ENCODE measurements at regions not wholly inside any gene's neighbourhood (a gene's known extent, or its start where the extent isn't known, plus 50 kb on each side); places are given as distances from the start of the nearest gene placed in this dataset.
"Not testable (repeated sequence)": the region's sequence is repeated elsewhere in the genome, so short reads cannot be mapped to it uniquely, and the experiment has no call there.

- intact Hi-C loops (cut with micrococcal nuclease), result no loop called here
Observed at GRCh38 chr13:82615043-82615442, 1267.2 kb downstream of the SLITRK1 start.

GRCh38 chr13:82614086-82614485, 1268.2 kb downstream of the SLITRK1 start:
- intact Hi-C loops (cut with micrococcal nuclease), result no loop called here

GRCh38 chr13:82606008-82606407, 1276.3 kb downstream of the SLITRK1 start:
- intact Hi-C loops (cut with micrococcal nuclease), result no loop called here

- intact Hi-C loops (cut with micrococcal nuclease), result no loop called here
Observed at GRCh38 chr13:82597747-82598146, 1284.5 kb downstream of the SLITRK1 start.

- intact Hi-C loops (cut with micrococcal nuclease), result no loop called here
Observed at GRCh38 chr13:82593239-82593638, 1289.0 kb downstream of the SLITRK1 start.

DNA sequence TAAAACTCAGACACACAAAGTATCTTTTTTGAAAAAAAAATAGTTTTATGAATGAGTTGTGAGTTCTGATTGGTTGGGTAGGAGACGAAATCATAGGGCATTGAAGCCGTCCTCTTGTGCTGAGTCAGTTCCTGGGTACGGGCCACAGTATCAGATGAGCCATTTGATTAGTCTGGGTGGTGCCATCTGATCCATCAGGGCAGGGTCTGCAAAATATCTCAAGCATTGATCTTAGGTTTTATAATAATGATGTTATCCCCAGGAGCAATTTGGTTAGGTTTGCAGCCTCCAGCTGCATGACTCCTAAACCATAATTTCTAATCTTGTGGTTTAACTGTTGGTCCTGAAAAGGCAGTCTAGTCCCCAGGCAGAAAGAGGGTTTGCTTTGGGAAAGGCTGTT, 1310.6 kb downstream of the SLITRK1 start:
- intact Hi-C loops (cut with micrococcal nuclease), result no loop called here

DNA sequence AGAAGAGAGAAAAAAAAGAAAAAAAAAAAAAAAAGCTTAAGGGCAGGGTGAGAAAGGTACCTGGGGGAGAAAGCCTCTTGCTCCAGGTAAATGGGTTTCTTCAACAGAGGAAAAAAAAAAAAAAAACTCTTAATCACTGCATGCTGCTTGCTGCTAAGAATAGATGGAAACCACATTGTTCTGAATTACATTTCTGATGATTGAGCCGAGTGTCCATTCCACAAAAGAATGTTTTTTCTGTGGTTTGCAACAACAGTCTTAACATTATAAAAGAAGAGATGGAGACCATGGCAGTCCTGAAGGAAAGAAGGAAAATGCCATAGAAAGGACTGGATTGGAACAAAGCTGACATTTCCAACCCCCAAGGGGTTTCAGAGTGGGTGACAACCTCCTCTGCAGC, 1312.7 kb downstream of the SLITRK1 start:
- intact Hi-C loops (cut with micrococcal nuclease), result no loop called here

GRCh38 chr13:82566864-82567263, 1315.4 kb downstream of the SLITRK1 start:
- intact Hi-C loops (cut with micrococcal nuclease), result no loop called here

DNA sequence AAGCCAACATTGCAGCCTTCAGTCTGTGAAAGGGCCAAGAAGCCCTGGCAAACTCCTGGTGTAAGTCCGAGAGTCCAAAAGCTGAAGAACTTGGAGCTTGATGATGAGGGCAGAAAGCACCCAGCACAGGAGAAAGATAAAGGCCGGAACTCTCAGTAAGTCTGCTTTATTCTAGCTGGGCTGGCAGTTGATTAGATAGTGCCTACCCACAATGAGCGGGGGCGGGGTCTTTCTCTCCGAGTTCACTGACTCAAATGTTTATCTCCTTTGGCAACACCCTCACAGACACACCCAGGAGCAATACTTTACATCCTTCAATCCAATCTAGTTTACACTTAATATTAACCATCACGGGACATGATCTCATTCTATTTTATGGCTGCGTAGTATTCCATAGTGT, 1317.1 kb downstream of the SLITRK1 start:
- intact Hi-C loops (cut with micrococcal nuclease), result no loop called here

GRCh38 chr13:82560889-82561288, 1321.4 kb downstream of the SLITRK1 start:
- intact Hi-C loops (cut with micrococcal nuclease), result no loop called here

DNA sequence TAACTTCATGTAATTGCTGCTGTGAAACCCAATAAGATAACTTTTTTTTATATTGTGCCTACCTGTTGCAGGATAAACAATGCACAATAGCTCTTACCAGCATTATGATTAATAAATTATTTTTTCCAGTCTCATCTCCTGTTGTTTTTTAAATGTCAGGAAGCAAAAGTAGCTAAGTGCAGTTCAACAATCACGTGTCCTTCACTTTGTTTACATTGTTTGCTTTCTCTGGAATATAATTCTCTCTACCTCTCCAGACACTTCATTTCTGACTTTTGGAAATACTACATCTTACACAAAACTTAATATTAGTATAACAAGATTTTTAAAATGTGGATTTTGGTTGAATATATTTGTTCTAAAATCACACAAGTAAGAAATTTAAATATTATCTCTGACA, 1359.4 kb downstream of the SLITRK1 start:
- intact Hi-C loops (cut with micrococcal nuclease), result no loop called here

DNA sequence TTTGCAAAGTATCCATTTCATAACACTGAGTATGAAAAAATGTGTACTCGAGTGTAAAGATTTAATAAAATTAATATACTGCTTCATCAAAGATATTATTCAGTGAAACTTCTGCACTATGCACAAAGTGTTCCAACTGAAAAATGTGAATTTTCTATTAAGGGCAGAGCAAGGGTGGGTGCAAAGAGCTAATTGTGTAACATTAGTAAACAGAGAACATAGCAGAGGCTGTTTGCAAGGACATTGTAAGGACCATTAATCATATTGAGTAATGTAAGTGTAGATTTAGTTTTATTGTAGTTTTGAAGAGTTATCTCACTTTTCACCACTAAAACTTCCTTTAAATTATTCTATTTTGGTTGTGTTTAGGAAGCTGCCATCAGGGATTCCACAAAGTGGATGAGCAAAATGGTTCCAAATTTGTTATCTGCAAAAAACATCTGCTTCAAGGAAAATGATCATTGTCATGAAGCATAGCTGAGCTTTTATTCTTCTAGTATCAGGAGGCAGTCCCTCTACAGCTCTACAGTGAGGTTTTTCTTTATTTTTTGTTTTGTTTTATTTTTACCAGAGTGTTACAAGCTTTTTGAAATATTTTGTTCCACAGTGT, 1375.4 kb downstream of the SLITRK1 start:
- intact Hi-C loops (cut with micrococcal nuclease), result no loop called here

DNA sequence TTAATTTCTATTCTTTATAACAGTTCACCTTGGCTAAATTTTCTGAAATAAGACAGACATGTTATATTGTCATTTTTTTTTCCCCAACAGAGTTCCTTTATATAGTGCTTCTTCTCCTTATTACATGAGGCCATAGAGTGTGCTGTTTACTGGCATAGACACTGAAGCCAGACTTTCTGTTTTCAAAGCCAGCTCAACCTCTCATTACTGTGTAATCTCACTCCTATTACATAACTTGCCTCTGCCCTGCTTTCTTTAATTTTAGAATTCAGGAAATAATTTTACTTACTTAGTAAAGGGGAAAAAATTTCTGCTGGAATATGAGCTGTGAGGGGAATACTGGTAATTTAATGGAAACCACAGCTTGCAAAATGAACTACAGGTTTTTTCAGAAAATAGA, 1380.4 kb downstream of the SLITRK1 start:
- intact Hi-C loops (cut with micrococcal nuclease), result no loop called here

GRCh38 chr13:82480415-82480814, 1401.9 kb downstream of the SLITRK1 start:
- intact Hi-C loops (cut with micrococcal nuclease), result no loop called here

DNA sequence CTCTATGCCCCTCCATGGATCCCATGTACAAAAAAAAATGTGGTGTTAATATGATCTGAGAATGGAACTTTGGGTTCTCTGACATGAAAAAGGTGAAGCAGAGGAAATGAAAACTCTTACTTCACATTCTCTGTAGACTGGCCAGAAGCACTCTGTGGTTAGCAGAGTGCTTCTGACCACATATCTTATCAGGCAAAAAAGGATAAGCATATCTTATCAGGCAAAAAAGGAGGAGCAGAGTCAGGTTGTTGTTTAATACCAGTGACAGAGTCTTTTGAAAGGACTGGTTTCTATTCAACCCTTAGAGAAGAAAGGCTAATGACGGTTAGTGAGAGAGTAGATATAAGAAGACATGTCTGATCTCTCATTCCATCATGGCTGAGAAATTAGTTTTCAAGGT, 1404.8 kb downstream of the SLITRK1 start:
- intact Hi-C loops (cut with micrococcal nuclease), result no loop called here

DNA sequence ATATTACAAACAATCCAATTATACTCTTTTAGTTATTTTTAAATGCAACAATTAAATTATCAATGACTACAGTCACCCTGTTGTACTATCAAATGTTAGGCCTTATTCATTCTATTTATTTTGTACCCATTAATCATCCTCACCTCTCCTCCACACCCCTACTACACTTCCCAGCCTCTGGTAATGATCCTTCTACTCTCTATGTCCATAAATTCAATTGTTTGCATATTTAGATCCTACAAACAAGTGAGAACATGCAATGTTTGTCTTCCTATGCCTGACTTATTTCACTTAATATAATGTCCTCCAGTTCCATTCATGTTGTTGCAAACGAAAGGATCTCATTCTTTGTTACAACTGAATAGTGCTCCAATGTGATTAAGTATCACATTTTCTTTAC, 1414.6 kb downstream of the SLITRK1 start:
- intact Hi-C loops (cut with micrococcal nuclease), result no loop called here

DNA sequence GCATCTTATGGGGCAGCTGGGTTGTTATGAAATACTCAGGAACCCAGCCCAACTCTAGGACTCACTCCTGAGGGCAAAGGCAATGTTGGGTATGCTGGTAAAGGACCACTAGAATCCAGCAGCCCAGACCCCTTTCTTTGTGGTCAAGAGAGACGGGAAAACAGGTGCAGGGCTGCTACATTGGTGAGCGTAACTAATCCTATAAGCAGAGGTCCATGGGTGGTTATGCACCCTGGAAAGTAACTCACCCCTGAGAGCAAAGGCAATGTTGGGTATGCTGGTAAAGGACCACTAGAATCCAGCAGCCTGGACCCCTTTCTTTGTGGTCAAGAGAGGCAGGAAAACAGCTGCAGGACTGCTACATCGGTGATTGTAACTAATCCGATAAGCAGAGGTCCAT, 1422.7 kb downstream of the SLITRK1 start:
- intact Hi-C loops (cut with micrococcal nuclease), result not testable (repeated sequence)

DNA sequence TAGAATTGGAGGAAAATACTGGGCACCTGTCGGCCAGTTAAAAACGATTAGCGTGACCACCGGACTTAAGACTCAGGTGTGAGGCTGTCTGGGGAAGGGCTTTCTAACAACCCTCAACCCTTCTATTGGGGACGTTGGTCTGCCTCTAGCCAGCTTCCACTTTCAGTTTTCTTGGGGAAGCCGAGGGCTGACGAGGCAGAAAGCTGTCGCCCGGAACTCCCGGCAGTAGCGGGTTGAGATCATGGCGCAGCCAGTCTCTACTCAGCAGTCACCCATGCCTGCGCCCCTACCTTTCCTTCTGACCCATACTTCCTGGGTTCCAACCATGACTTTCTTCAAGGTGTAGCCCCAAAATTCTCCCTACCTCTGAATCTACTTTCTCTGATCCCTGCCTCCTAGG, 1424.1 kb downstream of the SLITRK1 start:
- intact Hi-C loops (cut with micrococcal nuclease), result no loop called here

- intact Hi-C loops (cut with micrococcal nuclease), result not testable (repeated sequence)
Observed at GRCh38 chr13:82457548-82457947, 1424.7 kb downstream of the SLITRK1 start.

GRCh38 chr13:82447416-82448077, 1434.7 kb downstream of the SLITRK1 start:
- intact Hi-C loops (cut with micrococcal nuclease), result no loop called here

- intact Hi-C loops (cut with micrococcal nuclease), result no loop called here
Observed at GRCh38 chr13:82439159-82439904, 1442.9 kb downstream of the SLITRK1 start.

GRCh38 chr13:82438320-82438719, 1444.0 kb downstream of the SLITRK1 start:
- intact Hi-C loops (cut with micrococcal nuclease), result no loop called here

DNA sequence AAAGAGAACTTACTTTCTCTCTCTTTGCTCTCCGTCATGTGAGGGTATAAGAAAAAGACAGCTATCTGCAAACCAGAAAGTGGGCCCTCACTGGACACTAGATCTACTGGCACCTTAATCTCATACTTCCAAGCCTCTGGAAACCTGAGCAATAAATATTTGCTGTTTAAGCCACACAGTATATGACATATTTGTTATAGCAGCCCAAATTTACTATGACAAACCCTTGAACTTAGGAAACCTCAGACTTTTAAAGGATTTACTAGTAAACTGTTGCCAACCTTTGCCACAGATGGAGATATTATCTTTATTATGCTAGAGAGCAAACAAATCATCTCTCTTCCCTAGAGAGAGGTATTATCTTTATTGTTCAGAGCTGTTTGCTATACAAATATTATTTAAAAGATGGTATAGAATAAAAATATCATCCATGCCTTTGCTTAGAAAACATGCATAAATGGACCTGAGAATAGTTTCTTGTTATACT, 1446.1 kb downstream of the SLITRK1 start:
- intact Hi-C loops (cut with micrococcal nuclease), result no loop called here

All from T-helper 2 cell treated with Interferon-gamma antibody and Interleukin-4, amounts not matched to agents 100 ng/mL and 5 ng/mL, for 36 hours (primary cell).